Epidermal melanocyte (primary cell): ENCODE measurements at regions not wholly inside any gene's neighbourhood (a gene's known extent, or its start where the extent isn't known, plus 50 kb on each side); places are given as distances from the start of the nearest gene placed in this dataset.
"Not testable (repeated sequence)": the region's sequence is repeated elsewhere in the genome, so short reads cannot be mapped to it uniquely, and the experiment has no call there.

Experiments
- DNase-seq: peaks from one replicate; pipeline ENCODE4 v3.0.0; 2011; ENCODE audit warnings: low spot score; ENCODE audit not compliant: insufficient read length

DNA sequence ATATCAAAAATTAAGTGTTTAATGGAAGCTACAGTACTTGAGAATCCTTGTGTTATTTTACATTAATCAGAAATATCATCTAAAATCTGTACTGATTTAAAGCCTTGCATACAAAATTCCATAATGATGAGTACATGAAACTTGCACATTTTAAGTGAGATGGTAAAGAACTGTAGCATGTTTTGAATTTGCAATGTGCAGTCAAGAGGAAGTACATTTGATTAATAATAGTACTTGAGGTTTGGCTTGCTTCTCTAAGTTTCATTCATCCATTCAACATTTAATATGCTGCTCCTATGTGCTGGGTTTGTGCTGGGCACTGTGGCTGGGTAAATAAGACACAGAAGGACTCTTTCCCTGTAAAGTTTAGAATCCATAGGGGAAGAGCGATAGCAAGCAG, 332.3 kb downstream of the CNTN3 start:
- no peak for DNase-seq

DNA sequence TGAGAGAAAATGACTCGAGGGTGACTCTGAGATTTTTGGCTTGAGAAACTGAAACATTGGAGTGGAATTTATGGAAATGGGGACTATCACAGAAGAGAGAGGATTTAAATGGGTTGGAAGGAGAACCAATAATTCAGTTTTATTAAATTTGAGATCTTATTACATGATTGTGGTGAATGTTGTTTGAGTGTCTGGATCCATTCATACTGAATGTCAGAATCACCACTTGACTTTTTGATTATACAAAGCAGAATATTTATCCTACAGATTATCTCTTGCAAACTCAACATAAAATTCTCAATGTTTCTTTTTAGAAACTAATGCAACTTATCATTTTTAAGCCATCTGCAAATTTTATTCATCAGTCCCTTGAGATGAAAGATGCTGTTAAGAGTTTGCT, 332.8 kb downstream of the CNTN3 start:
- no peak for DNase-seq

DNA sequence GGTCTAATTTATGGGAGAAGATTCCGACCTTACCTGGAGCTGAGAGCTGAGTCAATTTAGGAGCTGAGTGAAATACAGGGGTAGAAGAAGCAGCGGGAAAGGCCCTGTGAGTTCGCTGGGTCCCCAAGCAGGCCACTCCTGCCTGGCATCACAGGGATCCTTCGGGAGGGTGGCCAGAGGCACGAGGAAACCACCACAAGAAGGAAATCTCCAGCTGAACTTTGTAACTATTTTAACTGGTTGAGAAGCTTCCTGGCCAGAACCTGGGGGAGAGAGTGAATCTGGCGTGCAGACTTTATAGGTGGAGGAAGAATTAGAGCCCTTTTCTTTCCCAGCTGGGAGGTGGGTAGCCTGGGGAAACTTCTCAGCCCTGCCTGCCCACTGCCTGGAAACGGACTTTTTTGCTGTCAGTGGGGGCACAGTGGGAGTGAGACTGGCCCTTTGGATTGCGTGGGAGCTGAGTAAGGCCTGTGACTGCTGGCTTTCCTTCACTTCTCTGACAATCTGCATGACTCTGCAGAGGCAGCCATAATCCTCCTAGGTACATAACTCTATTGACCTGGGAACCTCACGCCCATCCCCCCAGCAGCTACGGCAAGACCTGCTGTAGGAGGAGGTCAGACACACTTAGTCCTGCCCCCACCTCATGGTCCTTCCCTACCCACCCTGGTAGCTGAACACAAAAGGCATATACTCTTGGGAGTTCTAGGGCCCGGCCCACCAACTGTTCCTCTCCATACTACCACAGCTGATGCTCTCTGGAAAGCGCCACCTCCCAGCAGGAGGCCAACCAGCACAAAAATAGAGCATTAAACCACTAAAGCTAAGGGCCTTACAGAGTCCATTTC, 340.7 kb downstream of the CNTN3 start:
- DNase-seq = no peak

DNA sequence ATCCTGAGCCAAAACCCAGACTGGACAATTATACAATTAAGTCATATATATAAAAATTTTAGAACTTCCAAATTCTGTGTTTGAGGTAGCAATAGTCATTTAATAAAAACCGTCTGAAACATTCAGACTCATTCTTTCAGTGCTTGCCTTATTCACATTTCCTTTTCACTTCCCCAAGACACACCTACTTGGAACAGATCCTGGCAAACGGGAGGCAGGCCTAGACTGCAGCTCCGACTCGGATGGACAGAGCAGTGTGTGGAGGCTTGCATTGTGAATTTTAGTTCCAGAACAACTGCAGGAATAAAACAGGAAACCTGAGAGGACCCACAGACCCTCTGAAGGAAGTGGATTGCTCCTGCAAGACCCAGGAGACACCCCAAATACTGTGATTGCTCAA, 341.4 kb downstream of the CNTN3 start:
- no peak for DNase-seq

DNA sequence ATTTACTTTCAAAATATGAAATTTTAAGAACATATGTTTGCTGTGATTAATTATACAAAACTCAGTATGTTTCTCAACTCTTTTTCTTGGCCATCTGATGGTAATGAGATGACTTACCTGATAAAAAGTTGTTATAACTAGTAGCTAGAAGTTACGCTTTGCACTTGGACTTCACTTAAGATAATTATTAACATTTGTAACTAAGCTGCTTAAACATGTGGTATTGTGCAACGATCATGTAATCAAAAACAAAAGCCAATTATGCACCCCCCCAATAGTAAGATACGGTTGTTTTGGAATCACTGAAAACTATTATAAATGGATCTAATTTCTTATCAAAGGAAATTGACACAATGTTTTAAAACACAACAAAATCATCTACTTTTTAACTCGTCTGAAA, 342.9 kb downstream of the CNTN3 start:
- no peak for DNase-seq

DNA sequence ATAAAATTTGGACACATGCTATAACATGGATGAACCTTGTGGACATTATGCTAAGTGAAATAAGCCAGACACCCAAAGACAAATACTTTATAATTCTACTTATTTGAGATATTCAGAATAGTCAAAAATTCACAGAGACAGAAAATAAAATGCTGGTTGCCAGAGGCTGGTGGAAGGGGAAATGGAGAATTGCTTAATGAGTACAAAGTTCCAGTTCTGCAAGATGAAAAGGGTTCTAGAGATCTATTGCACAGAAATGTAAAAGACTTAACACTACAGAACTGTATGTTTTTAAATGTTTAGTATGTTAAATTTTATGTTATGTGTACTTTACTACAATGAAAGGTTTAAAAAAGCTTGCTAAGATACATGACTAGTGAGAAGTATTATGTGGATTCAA, 344.8 kb downstream of the CNTN3 start:
- DNase-seq = no peak

DNA sequence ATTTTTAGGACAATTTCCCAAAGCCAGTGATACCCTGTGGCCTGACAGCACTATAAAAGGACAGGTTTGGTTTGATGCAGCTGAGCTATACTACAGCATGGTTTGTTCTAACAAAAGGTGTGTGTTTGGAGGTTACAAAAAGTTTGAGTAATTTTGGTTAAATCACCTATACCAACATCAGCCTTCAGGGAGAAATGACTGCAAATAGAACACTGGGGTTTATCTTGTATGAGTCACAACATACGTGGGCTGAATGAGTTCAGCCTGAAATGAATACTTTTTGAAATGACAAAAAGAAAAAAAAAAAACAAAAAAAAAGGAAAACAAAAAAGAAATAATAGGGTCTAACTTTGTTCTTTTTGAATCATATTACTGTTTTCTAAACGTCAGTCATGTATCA, 345.7 kb downstream of the CNTN3 start:
- DNase-seq = no peak

DNA sequence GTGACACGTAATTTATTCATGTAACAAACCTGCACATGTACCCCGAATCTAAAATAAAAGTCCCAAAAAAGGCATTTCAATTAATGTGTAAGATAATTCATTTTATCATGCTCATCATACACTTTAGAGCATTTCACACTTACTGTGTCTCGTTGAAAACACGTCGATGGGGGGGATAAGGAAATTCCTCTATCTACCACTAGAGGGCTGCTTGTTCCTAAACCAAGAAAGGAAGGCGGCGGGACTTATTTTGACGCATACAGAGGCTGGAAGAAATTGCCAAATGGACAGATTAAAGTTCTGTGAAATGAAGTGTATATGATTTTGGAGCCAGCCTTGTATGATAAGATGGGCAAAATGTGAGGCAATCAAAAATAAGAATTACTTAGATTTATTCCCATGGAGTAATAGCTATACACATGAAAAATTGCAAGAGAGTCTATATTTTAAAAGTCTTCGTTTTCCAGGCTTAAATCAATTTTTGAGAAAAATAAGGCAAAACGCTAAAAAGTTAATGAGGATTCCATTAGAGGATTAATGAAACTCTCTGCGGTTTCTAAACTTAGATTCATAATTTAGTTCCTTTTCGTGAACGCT, 346.8 kb downstream of the CNTN3 start:
- DNase-seq = peak; percentile 29

DNA sequence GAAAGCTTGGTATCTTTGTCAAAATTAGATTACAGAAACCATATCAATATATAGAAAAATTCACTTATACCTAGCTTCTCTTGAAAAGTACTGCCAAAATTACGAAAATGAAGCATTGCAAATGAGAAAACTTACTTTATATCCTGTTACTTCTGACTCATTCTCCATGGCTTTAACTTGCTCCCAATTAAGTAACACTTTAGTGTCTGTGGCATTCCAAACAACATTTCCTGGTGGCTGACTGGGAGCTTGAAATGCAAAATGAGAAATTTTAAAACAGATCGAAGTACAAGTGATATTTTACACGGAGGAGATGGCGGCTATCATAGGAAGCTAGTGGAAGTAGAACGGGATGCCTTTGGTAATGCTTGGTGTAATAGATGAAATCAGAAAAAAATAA, 347.3 kb downstream of the CNTN3 start:
- DNase-seq = no peak

DNA sequence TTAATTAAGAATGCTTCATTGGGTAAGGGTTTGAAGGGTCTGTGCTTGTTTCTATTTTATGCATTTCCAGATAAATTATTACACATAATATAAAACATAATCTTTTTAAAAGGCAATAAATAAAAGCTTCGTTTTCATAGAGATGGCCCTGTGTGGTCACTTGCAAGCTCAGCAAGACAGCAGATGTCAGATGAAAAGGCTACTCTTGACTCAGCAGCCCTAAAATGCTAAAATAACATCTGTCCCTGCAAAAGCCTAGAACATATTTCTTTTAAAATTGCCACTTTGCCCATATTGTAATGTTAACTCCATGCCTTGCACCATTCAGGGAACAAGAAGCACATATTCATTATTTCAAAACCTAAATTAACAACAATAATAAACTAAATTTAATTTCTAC, 349.4 kb downstream of the CNTN3 start:
- DNase-seq = no peak

DNA sequence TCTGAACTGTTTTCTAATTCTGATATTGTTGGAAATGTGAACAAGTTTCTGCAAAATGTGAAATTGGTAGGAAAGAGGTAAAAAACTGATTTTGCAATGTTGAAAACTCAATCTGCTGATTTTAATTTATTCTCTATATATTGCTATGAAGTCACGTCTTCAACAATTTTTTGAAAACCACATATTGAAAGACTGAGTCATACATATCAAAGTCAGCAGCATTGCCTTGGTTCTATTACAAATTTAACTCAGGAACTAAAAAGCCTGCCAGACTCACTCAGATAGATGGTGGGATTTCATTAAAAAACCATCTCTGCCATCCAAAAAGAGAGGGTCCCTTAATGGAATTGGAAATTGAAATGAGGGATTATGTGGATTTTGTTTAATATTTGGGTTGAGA, 351.4 kb downstream of the CNTN3 start:
- no peak for DNase-seq

DNA sequence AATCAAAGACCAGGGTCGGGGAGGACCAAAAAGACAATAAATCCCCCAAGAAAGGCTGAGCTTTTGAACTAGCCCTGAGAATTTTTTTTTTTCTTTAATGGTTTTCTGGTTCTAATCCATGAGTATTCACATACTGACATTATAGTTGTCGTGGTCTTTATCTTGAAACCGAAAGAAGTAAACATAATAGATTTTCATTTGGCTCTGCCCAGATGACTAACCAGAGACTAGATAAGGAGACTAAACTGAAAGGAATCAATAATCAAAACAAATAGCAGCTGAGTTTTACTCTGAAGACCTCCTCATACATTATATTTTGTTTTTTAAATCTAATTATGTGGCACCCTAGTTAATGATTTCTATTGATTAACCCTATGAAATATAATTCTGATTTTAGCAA, 381.4 kb downstream of the CNTN3 start:
- no peak for DNase-seq

DNA sequence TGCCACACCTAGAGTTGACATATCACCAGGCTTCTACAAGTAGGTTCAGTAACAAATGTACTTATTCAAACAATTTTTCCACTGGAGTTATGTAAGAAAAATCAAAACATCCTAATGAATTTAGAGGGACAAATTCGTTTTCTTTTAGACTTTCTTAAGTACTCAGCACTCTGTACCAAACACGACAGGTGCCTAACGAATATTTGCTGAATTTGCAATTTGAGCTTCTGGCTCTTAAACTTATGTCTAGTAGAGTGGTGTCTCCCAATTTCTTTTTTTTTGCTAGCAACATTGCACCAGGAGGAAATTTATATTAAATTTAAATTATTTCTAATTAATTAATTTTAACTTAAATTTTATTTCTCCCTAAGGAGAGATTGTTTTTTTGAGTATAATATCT, 397.0 kb downstream of the CNTN3 start:
- no peak for DNase-seq

DNA sequence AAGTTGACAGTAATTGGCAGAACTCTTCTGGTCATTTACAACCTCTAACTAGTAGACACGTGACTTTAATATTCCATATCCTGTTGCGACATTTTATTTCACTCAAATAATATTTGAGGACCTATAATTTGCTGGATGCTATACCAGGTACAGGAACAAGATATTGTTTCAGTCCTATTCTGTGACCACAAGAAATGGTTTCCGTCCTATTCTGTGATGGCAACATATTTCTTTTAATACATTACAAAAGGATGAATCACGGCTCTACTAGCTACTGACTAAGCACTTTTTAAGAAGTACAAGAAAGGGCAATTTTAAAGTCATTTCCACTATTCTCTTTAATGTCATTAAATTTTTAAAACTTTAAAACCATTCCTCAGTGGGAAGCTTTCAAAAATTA, 400.2 kb downstream of the CNTN3 start:
- no peak for DNase-seq

DNA sequence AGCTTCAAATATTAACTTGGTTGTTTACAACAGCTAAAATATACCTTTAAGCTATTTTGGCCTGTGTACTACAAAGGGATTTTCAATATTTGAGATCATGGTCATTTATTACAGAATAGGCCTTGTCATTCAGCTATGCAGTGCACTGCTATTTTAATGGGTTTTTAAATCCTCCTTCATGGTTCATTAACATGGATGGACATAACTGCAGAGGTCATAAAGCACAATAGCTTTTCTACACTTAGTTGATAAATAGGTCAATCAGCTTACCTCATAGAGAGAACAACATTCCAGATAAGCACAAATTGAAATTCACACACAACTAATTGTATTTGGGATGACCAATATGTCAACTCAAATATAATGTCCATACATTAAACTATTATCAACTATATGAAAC, 403.7 kb downstream of the CNTN3 start:
- DNase-seq = no peak

DNA sequence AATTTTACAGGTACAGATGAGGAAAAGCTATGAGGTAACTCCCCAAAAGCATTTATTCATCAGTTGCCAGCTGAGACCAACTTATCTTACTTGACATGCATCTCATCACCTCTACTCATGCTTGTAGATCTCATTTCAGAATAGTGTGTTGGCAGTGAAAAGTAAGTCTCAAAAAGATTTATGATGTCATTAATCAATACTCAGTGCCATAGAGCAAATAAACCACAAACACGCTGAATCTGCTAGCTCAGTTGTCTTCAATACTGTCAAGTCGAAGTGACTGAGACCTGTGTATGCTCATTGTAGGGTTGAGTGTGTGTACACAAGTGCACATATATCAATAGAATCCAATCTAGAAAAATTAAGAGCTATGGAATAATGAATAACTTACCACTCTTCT, 413.5 kb downstream of the CNTN3 start:
- no peak for DNase-seq

DNA sequence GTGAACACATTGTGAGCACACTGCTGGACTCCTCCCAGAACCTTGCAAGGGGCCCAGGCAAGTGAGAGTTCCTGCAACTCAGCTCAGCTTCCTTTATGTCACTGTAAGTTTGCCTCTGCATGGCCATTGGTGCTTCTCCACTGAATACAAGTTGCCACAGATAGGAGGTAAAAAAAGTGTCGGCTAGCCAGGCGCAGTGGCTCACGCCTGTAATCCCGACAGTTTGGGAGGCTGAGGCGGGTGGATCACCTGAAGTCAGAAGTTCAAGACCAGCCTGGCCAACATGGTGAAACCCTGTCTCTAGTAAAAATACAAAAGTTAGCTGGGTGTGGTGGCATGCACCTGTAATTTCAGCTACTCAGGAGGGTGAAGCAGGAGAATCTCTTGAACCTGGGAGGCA, 435.8 kb downstream of the CNTN3 start:
- DNase-seq = not testable (repeated sequence)

DNA sequence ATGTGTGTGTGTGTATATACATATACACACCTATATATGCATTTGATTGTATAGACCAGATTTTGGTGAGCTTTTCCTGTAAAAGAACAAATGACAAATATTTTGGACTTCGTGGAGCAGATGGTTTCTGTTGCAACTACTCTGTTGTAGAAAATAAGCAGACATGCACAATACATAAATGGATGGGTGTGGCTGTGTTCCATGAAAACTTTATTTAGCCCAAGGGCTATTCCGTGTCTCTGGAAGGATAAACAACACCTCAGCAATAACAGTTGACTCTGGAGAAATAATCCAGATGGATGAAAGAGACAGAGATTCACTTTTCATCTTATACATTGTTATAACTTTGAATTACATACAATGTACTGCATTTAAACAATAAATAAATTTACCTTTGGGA, 441.4 kb downstream of the CNTN3 start:
- no peak for DNase-seq

DNA sequence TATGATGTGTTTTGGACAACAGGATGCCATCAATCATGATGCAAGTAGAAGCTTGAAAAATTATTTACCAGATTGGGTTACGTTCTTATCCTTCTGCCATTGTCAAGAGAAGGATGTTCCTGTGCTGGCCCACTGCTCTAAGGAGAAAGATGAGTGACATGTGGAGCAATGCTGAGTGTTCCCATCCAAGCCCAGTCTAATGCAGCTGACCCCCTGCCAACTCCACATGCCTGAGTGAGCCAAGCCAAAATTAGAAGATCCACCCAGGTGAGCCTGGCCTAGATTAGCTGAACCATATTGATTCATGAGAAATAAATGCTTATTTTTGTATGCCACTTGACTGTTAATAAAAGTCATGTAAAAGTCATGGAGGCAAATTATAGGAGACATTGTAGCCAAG, 446.5 kb downstream of the CNTN3 start:
- DNase-seq = no peak

DNA sequence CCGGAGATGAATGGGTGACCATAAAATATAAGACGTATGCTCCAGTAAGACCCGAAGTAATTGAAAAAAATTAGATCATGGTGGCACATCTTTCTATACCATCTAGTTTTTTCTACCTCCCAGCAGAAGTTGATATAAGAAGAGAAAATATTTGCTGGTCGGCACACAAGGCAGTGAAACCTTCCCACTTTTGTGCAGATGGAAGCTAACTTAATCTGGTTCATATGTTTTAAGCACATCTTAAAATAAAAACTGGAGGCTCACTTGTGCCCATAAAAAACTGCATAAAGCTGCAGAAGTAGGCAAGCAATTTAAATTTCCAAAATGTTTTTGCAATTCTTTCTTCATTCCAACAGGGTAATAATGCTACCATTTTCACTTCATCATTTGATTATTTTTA, 449.2 kb downstream of the CNTN3 start:
- no peak for DNase-seq

DNA sequence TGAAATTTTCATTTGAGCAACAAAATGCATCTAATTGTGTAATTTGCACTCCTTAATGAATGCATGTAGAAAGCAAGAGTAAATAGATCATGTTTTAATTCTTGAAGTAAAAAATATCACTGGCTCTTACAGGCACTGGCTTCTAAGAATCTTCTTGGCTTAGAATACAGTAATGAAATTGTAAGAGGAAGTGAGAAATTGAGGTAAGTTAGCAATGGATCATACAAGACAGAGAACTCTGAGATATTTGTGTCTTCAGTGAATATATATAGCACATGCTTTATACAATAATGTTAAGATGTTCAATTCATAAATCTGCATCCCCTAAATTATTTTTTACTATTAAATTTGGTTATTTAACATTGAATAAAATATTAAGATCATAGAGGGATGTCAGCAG, 465.0 kb downstream of the CNTN3 start:
- DNase-seq = no peak

DNA sequence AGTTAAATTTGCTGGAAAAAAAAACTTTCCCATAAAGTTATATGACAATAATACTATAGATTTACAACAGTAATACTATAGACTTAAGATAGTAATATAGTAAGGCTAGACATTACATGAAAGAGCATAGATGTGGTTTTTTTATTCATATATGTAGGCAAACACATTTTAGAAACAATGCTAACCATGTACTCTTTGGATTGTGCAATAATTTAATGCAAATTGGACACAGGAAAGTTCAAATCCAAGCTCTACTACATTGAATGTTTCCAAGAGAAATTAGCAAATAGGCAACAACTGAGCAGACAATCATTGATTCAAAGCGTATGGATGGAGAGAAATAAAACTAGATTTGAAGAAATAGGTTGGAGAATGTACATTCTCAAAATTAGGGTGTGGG, 469.2 kb downstream of the CNTN3 start:
- DNase-seq = no peak

DNA sequence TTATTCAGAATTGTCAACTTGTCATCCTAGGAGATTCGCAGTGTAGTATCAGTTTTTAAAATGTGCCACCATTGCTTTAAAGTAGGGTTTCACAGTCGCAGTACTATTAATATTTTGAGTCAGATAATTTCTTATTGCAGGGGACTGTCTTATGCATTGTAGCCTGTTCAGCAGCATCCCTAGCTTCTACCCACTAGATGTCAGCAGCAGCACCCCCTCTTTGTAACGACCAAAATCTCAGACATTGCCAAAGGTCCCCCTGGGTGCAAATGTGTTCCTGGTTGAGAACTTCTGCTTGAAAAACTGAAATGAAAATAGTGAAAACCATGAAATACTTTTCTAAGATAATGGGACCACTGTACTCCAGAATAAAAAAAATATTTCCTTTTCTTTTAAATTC, 474.8 kb downstream of the CNTN3 start:
- DNase-seq = no peak
